WTC11 (cell line): ENCODE measurements at regions not wholly inside any gene's neighbourhood (a gene's known extent, or its start where the extent isn't known, plus 50 kb on each side); places are given as distances from the start of the nearest gene placed in this dataset.

Experiments
- ATAC-seq: fragments of 200-7000 bp; cut with Tn5 transposase; 2 replicates; pipeline ENCODE4 v1.10.0; 2021; ENCODE audit warnings: mild to moderate bottlenecking, moderate library complexity
- CTCF ChIA-PET: fragments of 300-600 bp; sonication (Branson Sonifier 250); formaldehyde crosslinking; loops from one replicate; lab custom pipeline; 2021; ENCODE audit warnings: antibody characterized with exemption; lab: Charles Lee
- POLR2A ChIA-PET: fragments of 350-600 bp; sonication (Branson Sonifier 250); formaldehyde crosslinking; loops from one replicate; lab custom pipeline; 2021; ENCODE audit warnings: antibody characterized with exemption; lab: Charles Lee
- DNase-seq: peaks from one replicate; pipeline ENCODE4 v3.0.0; 2021; ENCODE audit warnings: low spot score
- H3K27ac Mint-ChIP-seq: 2 replicates; pipeline ENCODE4 v1.8.0; 2021; ENCODE audit warnings: mixed read lengths
- H3K27me3 Mint-ChIP-seq: 2 replicates; pipeline ENCODE4 v1.8.0; 2021; ENCODE audit warnings: low read depth, mild to moderate bottlenecking, moderate library complexity, mixed read lengths
- H3K36me3 Mint-ChIP-seq: 2 replicates; pipeline ENCODE4 v1.8.0; 2021; ENCODE audit warnings: mixed read lengths
- H3K4me1 Mint-ChIP-seq: 2 replicates; pipeline ENCODE4 v1.8.0; 2022; ENCODE audit warnings: mixed read lengths
- H3K4me3 Mint-ChIP-seq: 2 replicates; pipeline ENCODE4 v1.8.0; 2021; ENCODE audit warnings: mild to moderate bottlenecking, moderate library complexity, mixed read lengths
- H3K9me3 Mint-ChIP-seq: 2 replicates; pipeline ENCODE4 v1.8.0; 2021; ENCODE audit warnings: mixed read lengths
- ATF3 ChIP-seq: sonication (generic); formaldehyde crosslinking; conservative IDR thresholded peaks from 2 replicates; pipeline ENCODE4 v1.8.1; 2022; ENCODE audit warnings: mild to moderate bottlenecking, missing genetic modification reagents
- CREB1 ChIP-seq: sonication (generic); formaldehyde crosslinking; IDR thresholded peaks from 2 replicates; pipeline ENCODE4 v1.8.0; 2023; ENCODE audit warnings: mild to moderate bottlenecking, missing genetic modification reagents
- ELF4 ChIP-seq: sonication (generic); formaldehyde crosslinking; IDR thresholded peaks from 2 replicates; pipeline ENCODE4 v1.8.1; 2022; ENCODE audit warnings: low read depth, mild to moderate bottlenecking, moderate library complexity, missing genetic modification reagents
- ESRRA ChIP-seq: sonication (generic); formaldehyde crosslinking; IDR thresholded peaks from 2 replicates; pipeline ENCODE4 v1.8.1; 2022; ENCODE audit warnings: mild to moderate bottlenecking, missing genetic modification reagents, borderline replicate concordance
- ETV6 ChIP-seq: sonication (generic); formaldehyde crosslinking; IDR thresholded peaks from 2 replicates; pipeline ENCODE4 v1.8.1; 2022; ENCODE audit warnings: mild to moderate bottlenecking, missing genetic modification reagents
- MXD4 ChIP-seq: fragments of 250-450 bp; sonication (Bioruptor Pico); IDR thresholded peaks from 2 replicates; pipeline ENCODE4 v1.8.0; 2021; ENCODE audit warnings: mild to moderate bottlenecking, moderate library complexity, borderline replicate concordance
- NR2C2 ChIP-seq: sonication (generic); formaldehyde crosslinking; IDR thresholded peaks from 2 replicates; pipeline ENCODE4 v1.8.0; 2022; ENCODE audit warnings: mild to moderate bottlenecking, missing genetic modification reagents
- SOX15 ChIP-seq: fragments of 250-450 bp; sonication (Bioruptor Pico); IDR thresholded peaks from 2 replicates; pipeline ENCODE4 v1.9.0; 2021; ENCODE audit warnings: mild to moderate bottlenecking
- ZNF263 ChIP-seq: sonication (generic); formaldehyde crosslinking; IDR thresholded peaks from 2 replicates; pipeline ENCODE4 v1.8.1; 2022; ENCODE audit warnings: low read depth, mild to moderate bottlenecking, moderate library complexity, missing genetic modification reagents
- ZNF396 ChIP-seq: fragments of 250-450 bp; sonication (Bioruptor Pico); IDR thresholded peaks from 2 replicates; pipeline ENCODE4 v1.8.0; 2021; ENCODE audit warnings: mild to moderate bottlenecking, moderate library complexity, borderline replicate concordance
- ZNF671 ChIP-seq: fragments of 250-450 bp; sonication (Bioruptor Pico); IDR thresholded peaks from 2 replicates; pipeline ENCODE4 v1.8.0; 2021; ENCODE audit warnings: mild to moderate bottlenecking
- TF ChIP-seq, protein P1 (sequence below): fragments of 250-450 bp; sonication (Bioruptor Pico); IDR thresholded peaks from 2 replicates; pipeline ENCODE4 v1.9.0; 2021; ENCODE audit warnings: moderate library complexity, mild to moderate bottlenecking, inconsistent platforms, borderline replicate concordance
- TF ChIP-seq, protein P2 (sequence below): sonication (generic); formaldehyde crosslinking; IDR thresholded peaks from 2 replicates; pipeline ENCODE4 v1.8.0; 2023; ENCODE audit warnings: missing genetic modification reagents, mild to moderate bottlenecking, borderline replicate concordance
- TF ChIP-seq, protein P3 (sequence below): sonication (generic); formaldehyde crosslinking; IDR thresholded peaks from 2 replicates; pipeline ENCODE4 v1.8.0; 2022; ENCODE audit warnings: mild to moderate bottlenecking, missing genetic modification reagents
- TF ChIP-seq, protein P4 (sequence below): sonication (generic); formaldehyde crosslinking; IDR thresholded peaks from 2 replicates; pipeline ENCODE4 v1.8.1; 2023; ENCODE audit warnings: mild to moderate bottlenecking, missing genetic modification reagents, borderline replicate concordance

DNA sequence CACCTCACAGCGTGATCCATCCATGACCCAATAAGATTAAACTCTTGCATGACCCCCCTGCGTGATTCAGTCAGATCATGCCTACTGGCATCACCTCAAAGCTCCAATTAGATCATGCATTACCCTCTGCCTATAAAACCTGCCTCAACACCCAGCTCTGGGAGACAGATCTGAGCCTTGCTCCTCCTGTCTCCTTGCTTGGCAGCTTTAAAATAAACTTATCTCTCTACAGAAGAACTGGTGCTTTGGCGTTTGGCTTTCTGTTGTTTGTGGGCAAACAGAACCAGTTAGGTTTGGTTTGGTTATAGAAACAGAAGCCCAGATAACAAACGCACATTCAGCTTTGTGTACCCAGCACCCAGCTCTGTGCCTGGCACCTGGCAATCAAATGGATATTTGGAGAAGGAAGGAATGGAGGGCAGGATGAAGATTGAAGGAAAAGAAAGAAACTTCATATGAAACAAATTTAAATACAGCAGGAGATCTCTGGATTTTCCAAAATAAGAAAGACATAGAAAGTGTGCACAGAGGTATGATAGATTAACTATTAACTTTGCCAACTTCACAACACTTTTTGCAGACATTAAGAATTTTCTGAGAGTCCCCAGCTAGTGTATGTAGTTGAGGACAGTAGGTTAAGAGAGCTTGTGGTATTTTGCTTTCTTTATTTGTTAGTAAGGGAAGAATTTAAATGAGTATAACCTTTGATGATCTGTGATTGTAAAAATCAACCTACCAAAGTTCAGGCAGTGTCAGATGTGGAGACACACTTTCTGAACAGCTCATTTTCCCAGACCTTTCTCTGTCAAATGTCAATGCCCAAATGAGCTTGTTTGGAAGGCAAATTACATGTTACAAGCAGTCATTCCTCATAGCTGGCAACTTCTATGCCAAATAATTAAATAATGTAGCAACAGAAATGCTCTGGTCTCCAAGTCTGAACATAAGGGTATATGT lies 102.1 kb upstream of the ASTN2 start:
- H3K9me3 Mint-ChIP-seq: peaks cover 24% of the 10 kb centered on the region
- no peak for DNase-seq
- H3K36me3 Mint-ChIP-seq: peaks cover 7% of the 10 kb centered on the region
- H3K27me3 Mint-ChIP-seq: no peaks in the 10 kb centered on the region; the same call in 1 of the 2 replicates
- no peak overlapping the region for H3K27ac Mint-ChIP-seq
- no peaks in the 10 kb centered on the region; the same call in 1 of the 2 replicates for H3K4me1 Mint-ChIP-seq
- no peak for ATAC-seq
- ChIA-PET POLR2A (no interaction called here), CTCF (no interaction called here)
- no peak overlapping the region for H3K4me3 Mint-ChIP-seq
- TF ChIP-seq ZNF263 (CRISPR knock-in tag): no peak
- TF ChIP-seq SOX15: no peak

GRCh38 chr9:117511852-117512481 lies 97.1 kb upstream of the ASTN2 start:
- Mint-ChIP-seq H3K36me3 (no peaks in the 10 kb centered on the region), H3K27ac (no peak overlapping the region), H3K4me1 (no peaks in the 10 kb centered on the region; the same call in 1 of the 2 replicates), H3K9me3 (peaks cover 3% of the 10 kb centered on the region), H3K4me3 (no peak overlapping the region), H3K27me3 (no peaks in the 10 kb centered on the region)
- CTCF ChIA-PET: interaction anchor here (0.6 to 1.4 kb wide), 3 partner anchors 19 to 1861 kb away, joined by 3 to 5 read pairs (median 3); no protein-coding TSS in a partner anchor
- POLR2A ChIA-PET: no interaction called here
- ATAC-seq (no peak), DNase-seq (no peak)
- TF ChIP-seq ZNF671 (CRISPR knock-in tag) (no peak), ZNF396 (no peak), ATF3 (CRISPR knock-in tag) (no peak), CREB1 (CRISPR knock-in tag) (no peak), ETV6 (CRISPR knock-in tag) (no peak), ZNF263 (CRISPR knock-in tag) (no peak), ELF4 (CRISPR knock-in tag) (no peak), MXD4 (CRISPR knock-in tag) (no peak), NR2C2 (CRISPR knock-in tag) (no peak), ESRRA (CRISPR knock-in tag) (no peak)
- TF ChIP-seq, protein P1, sequence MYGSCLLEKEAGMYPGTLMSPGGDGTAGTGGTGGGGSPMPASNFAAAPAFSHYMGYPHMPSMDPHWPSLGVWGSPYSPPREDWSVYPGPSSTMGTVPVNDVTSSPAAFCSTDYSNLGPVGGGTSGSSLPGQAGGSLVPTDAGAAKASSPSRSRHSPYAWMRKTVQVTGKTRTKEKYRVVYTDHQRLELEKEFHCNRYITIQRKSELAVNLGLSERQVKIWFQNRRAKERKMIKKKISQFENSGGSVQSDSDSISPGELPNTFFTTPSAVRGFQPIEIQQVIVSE (CRISPR knock-in tag): no peak
- TF ChIP-seq, protein P2, sequence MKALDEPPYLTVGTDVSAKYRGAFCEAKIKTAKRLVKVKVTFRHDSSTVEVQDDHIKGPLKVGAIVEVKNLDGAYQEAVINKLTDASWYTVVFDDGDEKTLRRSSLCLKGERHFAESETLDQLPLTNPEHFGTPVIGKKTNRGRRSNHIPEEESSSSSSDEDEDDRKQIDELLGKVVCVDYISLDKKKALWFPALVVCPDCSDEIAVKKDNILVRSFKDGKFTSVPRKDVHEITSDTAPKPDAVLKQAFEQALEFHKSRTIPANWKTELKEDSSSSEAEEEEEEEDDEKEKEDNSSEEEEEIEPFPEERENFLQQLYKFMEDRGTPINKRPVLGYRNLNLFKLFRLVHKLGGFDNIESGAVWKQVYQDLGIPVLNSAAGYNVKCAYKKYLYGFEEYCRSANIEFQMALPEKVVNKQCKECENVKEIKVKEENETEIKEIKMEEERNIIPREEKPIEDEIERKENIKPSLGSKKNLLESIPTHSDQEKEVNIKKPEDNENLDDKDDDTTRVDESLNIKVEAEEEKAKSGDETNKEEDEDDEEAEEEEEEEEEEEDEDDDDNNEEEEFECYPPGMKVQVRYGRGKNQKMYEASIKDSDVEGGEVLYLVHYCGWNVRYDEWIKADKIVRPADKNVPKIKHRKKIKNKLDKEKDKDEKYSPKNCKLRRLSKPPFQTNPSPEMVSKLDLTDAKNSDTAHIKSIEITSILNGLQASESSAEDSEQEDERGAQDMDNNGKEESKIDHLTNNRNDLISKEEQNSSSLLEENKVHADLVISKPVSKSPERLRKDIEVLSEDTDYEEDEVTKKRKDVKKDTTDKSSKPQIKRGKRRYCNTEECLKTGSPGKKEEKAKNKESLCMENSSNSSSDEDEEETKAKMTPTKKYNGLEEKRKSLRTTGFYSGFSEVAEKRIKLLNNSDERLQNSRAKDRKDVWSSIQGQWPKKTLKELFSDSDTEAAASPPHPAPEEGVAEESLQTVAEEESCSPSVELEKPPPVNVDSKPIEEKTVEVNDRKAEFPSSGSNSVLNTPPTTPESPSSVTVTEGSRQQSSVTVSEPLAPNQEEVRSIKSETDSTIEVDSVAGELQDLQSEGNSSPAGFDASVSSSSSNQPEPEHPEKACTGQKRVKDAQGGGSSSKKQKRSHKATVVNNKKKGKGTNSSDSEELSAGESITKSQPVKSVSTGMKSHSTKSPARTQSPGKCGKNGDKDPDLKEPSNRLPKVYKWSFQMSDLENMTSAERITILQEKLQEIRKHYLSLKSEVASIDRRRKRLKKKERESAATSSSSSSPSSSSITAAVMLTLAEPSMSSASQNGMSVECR (CRISPR knock-in tag): no peak
- TF ChIP-seq, protein P3, sequence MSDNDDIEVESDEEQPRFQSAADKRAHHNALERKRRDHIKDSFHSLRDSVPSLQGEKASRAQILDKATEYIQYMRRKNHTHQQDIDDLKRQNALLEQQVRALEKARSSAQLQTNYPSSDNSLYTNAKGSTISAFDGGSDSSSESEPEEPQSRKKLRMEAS (CRISPR knock-in tag): no peak
- TF ChIP-seq, protein P4, sequence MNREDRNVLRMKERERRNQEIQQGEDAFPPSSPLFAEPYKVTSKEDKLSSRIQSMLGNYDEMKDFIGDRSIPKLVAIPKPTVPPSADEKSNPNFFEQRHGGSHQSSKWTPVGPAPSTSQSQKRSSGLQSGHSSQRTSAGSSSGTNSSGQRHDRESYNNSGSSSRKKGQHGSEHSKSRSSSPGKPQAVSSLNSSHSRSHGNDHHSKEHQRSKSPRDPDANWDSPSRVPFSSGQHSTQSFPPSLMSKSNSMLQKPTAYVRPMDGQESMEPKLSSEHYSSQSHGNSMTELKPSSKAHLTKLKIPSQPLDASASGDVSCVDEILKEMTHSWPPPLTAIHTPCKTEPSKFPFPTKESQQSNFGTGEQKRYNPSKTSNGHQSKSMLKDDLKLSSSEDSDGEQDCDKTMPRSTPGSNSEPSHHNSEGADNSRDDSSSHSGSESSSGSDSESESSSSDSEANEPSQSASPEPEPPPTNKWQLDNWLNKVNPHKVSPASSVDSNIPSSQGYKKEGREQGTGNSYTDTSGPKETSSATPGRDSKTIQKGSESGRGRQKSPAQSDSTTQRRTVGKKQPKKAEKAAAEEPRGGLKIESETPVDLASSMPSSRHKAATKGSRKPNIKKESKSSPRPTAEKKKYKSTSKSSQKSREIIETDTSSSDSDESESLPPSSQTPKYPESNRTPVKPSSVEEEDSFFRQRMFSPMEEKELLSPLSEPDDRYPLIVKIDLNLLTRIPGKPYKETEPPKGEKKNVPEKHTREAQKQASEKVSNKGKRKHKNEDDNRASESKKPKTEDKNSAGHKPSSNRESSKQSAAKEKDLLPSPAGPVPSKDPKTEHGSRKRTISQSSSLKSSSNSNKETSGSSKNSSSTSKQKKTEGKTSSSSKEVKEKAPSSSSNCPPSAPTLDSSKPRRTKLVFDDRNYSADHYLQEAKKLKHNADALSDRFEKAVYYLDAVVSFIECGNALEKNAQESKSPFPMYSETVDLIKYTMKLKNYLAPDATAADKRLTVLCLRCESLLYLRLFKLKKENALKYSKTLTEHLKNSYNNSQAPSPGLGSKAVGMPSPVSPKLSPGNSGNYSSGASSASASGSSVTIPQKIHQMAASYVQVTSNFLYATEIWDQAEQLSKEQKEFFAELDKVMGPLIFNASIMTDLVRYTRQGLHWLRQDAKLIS (CRISPR knock-in tag): no peak
